ENCODE measurements at regions not wholly inside any gene's neighbourhood (a gene's known extent, or its start where the extent isn't known, plus 50 kb on each side); places are given as distances from the start of the nearest gene placed in this dataset.
A peak's percentile ranks its signal among the peaks of the same experiment; 100 is the strongest.

- peak in 1 of 2 donors; percentile 31 for DNase-seq
- Histone ChIP-seq H3K27me3 (ENCODE audit: control insufficient read depth, insufficient read depth, low read length) (no peaks in the 10 kb centered on the region), H3K4me1 (ENCODE audit: control insufficient read depth, insufficient read depth, low read length) (no peaks in the 10 kb centered on the region), H3K4me3 (ENCODE audit: low read length) (no peak overlapping the region), H3K9me3 (ENCODE audit: control insufficient read depth, low read depth, low read length) (no peaks in the 10 kb centered on the region), H3K36me3 (ENCODE audit: control insufficient read depth, insufficient read depth, low read length) (no peaks in the 10 kb centered on the region), H3K27ac (ENCODE audit: low read length) (peak overlapping the region; percentile 36)
- WGBS (ENCODE audit: insufficient coverage, low lambda C conversion rate), result 20% methylated on average over 1 of the region's 36 CpGs
These were observed 392.4 kb upstream of the PROK2 start for GRCh38 chr3:72177075-72178050.

- no peaks in the 10 kb centered on the region for H3K36me3 ChIP-seq (ENCODE audit: control insufficient read depth, insufficient read depth, low read length)
- DNase-seq, result no peak
- no peaks in the 10 kb centered on the region for H3K9me3 ChIP-seq (ENCODE audit: control insufficient read depth, low read depth, low read length)
- H3K4me3 ChIP-seq (ENCODE audit: low read length), result no peak overlapping the region
- WGBS (ENCODE audit: insufficient coverage, low lambda C conversion rate), result no CpG with 5 or more reads among the region's 8 CpGs
- H3K27ac ChIP-seq (ENCODE audit: low read length), result no peak overlapping the region
- no peaks in the 10 kb centered on the region for H3K4me1 ChIP-seq (ENCODE audit: control insufficient read depth, insufficient read depth, low read length)
- H3K27me3 ChIP-seq (ENCODE audit: control insufficient read depth, insufficient read depth, low read length), result no peaks in the 10 kb centered on the region
These were observed 391.6 kb upstream of the PROK2 start for GRCh38 chr3:72176537-72177041.

- 100% methylated on average over 1 of the region's 6 CpGs for WGBS (ENCODE audit: insufficient coverage, low lambda C conversion rate)
- no peak overlapping the region for H3K27ac ChIP-seq (ENCODE audit: low read length)
- H3K36me3 ChIP-seq (ENCODE audit: control insufficient read depth, insufficient read depth, low read length), result no peaks in the 10 kb centered on the region
- no peaks in the 10 kb centered on the region for H3K27me3 ChIP-seq (ENCODE audit: control insufficient read depth, insufficient read depth, low read length)
- no peak for DNase-seq
- H3K4me3 ChIP-seq (ENCODE audit: low read length), result no peak overlapping the region
- no peaks in the 10 kb centered on the region for H3K4me1 ChIP-seq (ENCODE audit: control insufficient read depth, insufficient read depth, low read length)
- no peaks in the 10 kb centered on the region for H3K9me3 ChIP-seq (ENCODE audit: control insufficient read depth, low read depth, low read length)
These were observed 390.4 kb upstream of the PROK2 start for GRCh38 chr3:72175296-72175858.

GRCh38 chr3:72174890-72175289 is 389.9 kb upstream of the PROK2 start:
- H3K9me3 ChIP-seq (ENCODE audit: control insufficient read depth, low read depth, low read length), result no peaks in the 10 kb centered on the region
- no peak for DNase-seq
- H3K4me1 ChIP-seq (ENCODE audit: control insufficient read depth, insufficient read depth, low read length), result no peaks in the 10 kb centered on the region
- H3K4me3 ChIP-seq (ENCODE audit: low read length), result no peak overlapping the region
- no peak overlapping the region for H3K27ac ChIP-seq (ENCODE audit: low read length)
- no CpG with 5 or more reads among the region's 5 CpGs for WGBS (ENCODE audit: insufficient coverage, low lambda C conversion rate)
- no peaks in the 10 kb centered on the region for H3K27me3 ChIP-seq (ENCODE audit: control insufficient read depth, insufficient read depth, low read length)
- no peaks in the 10 kb centered on the region for H3K36me3 ChIP-seq (ENCODE audit: control insufficient read depth, insufficient read depth, low read length)

- 100% methylated on average over 1 of the region's 3 CpGs for WGBS (ENCODE audit: insufficient coverage, low lambda C conversion rate)
These were observed 389.1 kb upstream of the PROK2 start for GRCh38 chr3:72174040-72174439.

GRCh38 chr3:72171946-72172345 is 387.0 kb upstream of the PROK2 start:
- no peaks in the 10 kb centered on the region for H3K9me3 ChIP-seq (ENCODE audit: control insufficient read depth, low read depth, low read length)
- H3K4me3 ChIP-seq (ENCODE audit: low read length), result no peak overlapping the region
- no peaks in the 10 kb centered on the region for H3K27me3 ChIP-seq (ENCODE audit: control insufficient read depth, insufficient read depth, low read length)
- no peak for DNase-seq
- no peak overlapping the region for H3K27ac ChIP-seq (ENCODE audit: low read length)
- WGBS (ENCODE audit: insufficient coverage, low lambda C conversion rate), result no CpG with 5 or more reads among the region's 10 CpGs
- H3K4me1 ChIP-seq (ENCODE audit: control insufficient read depth, insufficient read depth, low read length), result no peaks in the 10 kb centered on the region
- H3K36me3 ChIP-seq (ENCODE audit: control insufficient read depth, insufficient read depth, low read length), result no peaks in the 10 kb centered on the region

More at GRCh38 chr3:72174040-72174439, 389.1 kb upstream of the PROK2 start:
- Histone ChIP-seq H3K27ac (ENCODE audit: low read length) (no peak overlapping the region), H3K9me3 (ENCODE audit: control insufficient read depth, low read depth, low read length) (no peaks in the 10 kb centered on the region), H3K27me3 (ENCODE audit: control insufficient read depth, insufficient read depth, low read length) (no peaks in the 10 kb centered on the region), H3K4me3 (ENCODE audit: low read length) (no peak overlapping the region), H3K36me3 (ENCODE audit: control insufficient read depth, insufficient read depth, low read length) (no peaks in the 10 kb centered on the region), H3K4me1 (ENCODE audit: control insufficient read depth, insufficient read depth, low read length) (no peaks in the 10 kb centered on the region)
- no peak for DNase-seq

GRCh38 chr3:72171463-72171881 is 386.5 kb upstream of the PROK2 start:
- H3K9me3 ChIP-seq (ENCODE audit: control insufficient read depth, low read depth, low read length), result no peaks in the 10 kb centered on the region
- H3K27ac ChIP-seq (ENCODE audit: low read length), result no peak overlapping the region
- 87% methylated on average over 3 of the region's 6 CpGs for whole genome bisulfite sequencing (ENCODE audit: insufficient coverage, low lambda C conversion rate)
- no peaks in the 10 kb centered on the region for H3K4me1 ChIP-seq (ENCODE audit: control insufficient read depth, insufficient read depth, low read length)
- no peaks in the 10 kb centered on the region for H3K36me3 ChIP-seq (ENCODE audit: control insufficient read depth, insufficient read depth, low read length)
- DNase-seq, result no peak
- H3K27me3 ChIP-seq (ENCODE audit: control insufficient read depth, insufficient read depth, low read length), result no peaks in the 10 kb centered on the region
- H3K4me3 ChIP-seq (ENCODE audit: low read length), result no peak overlapping the region

GRCh38 chr3:72169561-72170472 is 384.9 kb upstream of the PROK2 start:
- H3K4me3 ChIP-seq (ENCODE audit: low read length), result no peak overlapping the region
- H3K27ac ChIP-seq (ENCODE audit: low read length), result no peak overlapping the region
- no peaks in the 10 kb centered on the region for H3K9me3 ChIP-seq (ENCODE audit: control insufficient read depth, low read depth, low read length)
- no peaks in the 10 kb centered on the region for H3K4me1 ChIP-seq (ENCODE audit: control insufficient read depth, insufficient read depth, low read length)
- no peaks in the 10 kb centered on the region for H3K27me3 ChIP-seq (ENCODE audit: control insufficient read depth, insufficient read depth, low read length)
- WGBS (ENCODE audit: insufficient coverage, low lambda C conversion rate), result no CpG with 5 or more reads among the region's 5 CpGs
- H3K36me3 ChIP-seq (ENCODE audit: control insufficient read depth, insufficient read depth, low read length), result no peaks in the 10 kb centered on the region
- no peak for DNase-seq

- no peak overlapping the region for H3K4me3 ChIP-seq (ENCODE audit: low read length)
- H3K27me3 ChIP-seq (ENCODE audit: control insufficient read depth, insufficient read depth, low read length), result no peaks in the 10 kb centered on the region
- no peak overlapping the region for H3K27ac ChIP-seq (ENCODE audit: low read length)
- no peak for DNase-seq
- no peaks in the 10 kb centered on the region for H3K4me1 ChIP-seq (ENCODE audit: control insufficient read depth, insufficient read depth, low read length)
- H3K36me3 ChIP-seq (ENCODE audit: control insufficient read depth, insufficient read depth, low read length), result no peaks in the 10 kb centered on the region
- H3K9me3 ChIP-seq (ENCODE audit: control insufficient read depth, low read depth, low read length), result no peaks in the 10 kb centered on the region
These were observed 384.2 kb upstream of the PROK2 start for GRCh38 chr3:72169120-72169519.

- no peaks in the 10 kb centered on the region for H3K36me3 ChIP-seq (ENCODE audit: control insufficient read depth, insufficient read depth, low read length)
- H3K4me1 ChIP-seq (ENCODE audit: control insufficient read depth, insufficient read depth, low read length), result no peaks in the 10 kb centered on the region
- H3K4me3 ChIP-seq (ENCODE audit: low read length), result no peak overlapping the region
- DNase-seq, result no peak
- H3K9me3 ChIP-seq (ENCODE audit: control insufficient read depth, low read depth, low read length), result no peaks in the 10 kb centered on the region
- WGBS (ENCODE audit: insufficient coverage, low lambda C conversion rate), result no CpG with 5 or more reads among the region's 1 CpG
- H3K27me3 ChIP-seq (ENCODE audit: control insufficient read depth, insufficient read depth, low read length), result no peaks in the 10 kb centered on the region
- H3K27ac ChIP-seq (ENCODE audit: low read length), result no peak overlapping the region
These were observed 380.9 kb upstream of the PROK2 start for GRCh38 chr3:72165808-72166207.
